Ishikawa (cell line): ENCODE measurements at regions not wholly inside any gene's neighbourhood (a gene's known extent, or its start where the extent isn't known, plus 50 kb on each side); places are given as distances from the start of the nearest gene placed in this dataset.

Experiments used
- CEBPB ChIP-seq: IDR thresholded peaks from 2 replicates; pipeline ENCODE4 v1.6.1; 2012
- CREB1 ChIP-seq: IDR thresholded peaks from 2 replicates; pipeline ENCODE4 v1.6.1; 2012; ENCODE audit warnings: low read depth
- EGR1 ChIP-seq: IDR thresholded peaks from 2 replicates; pipeline ENCODE4 v1.6.1; 2012
- EP300 ChIP-seq: IDR thresholded peaks from 2 replicates; pipeline ENCODE4 v1.6.1; 2012; ENCODE audit warnings: borderline replicate concordance
- MAX ChIP-seq: IDR thresholded peaks from 2 replicates; pipeline ENCODE4 v1.6.1; 2012
- NFIC ChIP-seq: IDR thresholded peaks from 2 replicates; pipeline ENCODE4 v1.6.1; 2012
- RAD21 ChIP-seq: IDR thresholded peaks from 2 replicates; pipeline ENCODE4 v1.6.1; 2012; ENCODE audit warnings: low read depth
- REST ChIP-seq: IDR thresholded peaks from 2 replicates; pipeline ENCODE4 v1.6.1; 2012; ENCODE audit warnings: low read depth, mild to moderate bottlenecking
- TAF1 ChIP-seq: IDR thresholded peaks from 2 replicates; pipeline ENCODE4 v1.6.1; 2012; ENCODE audit warnings: low read depth, mild to moderate bottlenecking
- TCF12 ChIP-seq: IDR thresholded peaks from 2 replicates; pipeline ENCODE4 v1.6.1; 2012; ENCODE audit warnings: low read depth
- TEAD4 ChIP-seq: IDR thresholded peaks from 2 replicates; pipeline ENCODE4 v1.6.1; 2012
- YY1 ChIP-seq: IDR thresholded peaks from 2 replicates; pipeline ENCODE4 v1.6.1; 2012; ENCODE audit warnings: low read depth

- TF ChIP-seq NFIC, result no peak
- TF ChIP-seq MAX, result no peak
- no peak for TF ChIP-seq EGR1
- no peak for TF ChIP-seq YY1
- no peak for TF ChIP-seq RAD21
- no peak for TF ChIP-seq EP300
- TF ChIP-seq REST, result no peak
- no peak for TF ChIP-seq TEAD4
- no peak for TF ChIP-seq CEBPB
- no peak for TF ChIP-seq TAF1
- no peak for TF ChIP-seq TCF12
- TF ChIP-seq CREB1, result no peak
Observed at GRCh38 chr18:40676668-40677067, 1278.4 kb upstream of the PIK3C3 start.
